ENCODE measurements at regions not wholly inside any gene's neighbourhood (a gene's known extent, or its start where the extent isn't known, plus 50 kb on each side); places are given as distances from the start of the nearest gene placed in this dataset.

GRCh38 chr4:10172278-10172921 lies 55.8 kb upstream of the WDR1 start:
- Histone ChIP-seq H3K4me1 (ENCODE audit: insufficient read depth, low read length) (no peaks in the 10 kb centered on the region), H3K27ac (ENCODE audit: extremely low read length, insufficient read depth, low read length) (no peak overlapping the region), H3K79me2 (ENCODE audit: insufficient read depth, low read length) (no peaks in the 10 kb centered on the region), H3K4me2 (ENCODE audit: low read depth, low read length) (no peak overlapping the region), H3K27me3 (ENCODE audit: control insufficient read depth in 1 of 2, insufficient read depth in 2 of 2, low read length in 2 of 2) (peaks cover 0 to 1% of the 10 kb centered on the region in 2 experiments; a peak in 1 of 5 replicates), H2AFZ (ENCODE audit: low read length) (no peak overlapping the region), H3K9ac (ENCODE audit: insufficient read depth, low read depth, low read length) (no peak overlapping the region), H4K20me1 (ENCODE audit: insufficient read depth, low read length) (no peaks in the 10 kb centered on the region), H3K9me3 (ENCODE audit: low read length) (no peaks in the 10 kb centered on the region), H3K4me3 (replicated peaks in 1 of 3; ENCODE audit: insufficient read depth in 1 of 3, low read depth in 2 of 3, low read length in 3 of 3) (no peak overlapping the region), H3K36me3 (replicated peaks in 1 of 2; ENCODE audit: control insufficient read depth in 1 of 2, insufficient read depth in 2 of 2, low read length in 2 of 2) (no peaks in the 10 kb centered on the region)
- CTCF ChIA-PET (ENCODE audit: low intra/inter-chr PET ratio, low total read pairs) = no interaction called here
- WGBS (ENCODE audit: low lambda C conversion rate) = 38% methylated on average over 9 of the region's 12 CpGs
- POLR2A ChIA-PET = no interaction called here
- ATAC-seq (no peak), DNase-seq (ENCODE audit: low spot score) (no peak), FAIRE-seq (no peak)
- intact Hi-C loops (cut with micrococcal nuclease; ENCODE audit: unreplicated experiment) = no loop called here
- in situ Hi-C loops (cut with HindIII; ENCODE audit: extremely low pct_ligation_motif_present, low pct_unique_long_range_greater_than_20kb) = loop anchor here (25.0 kb wide), 1 partner anchor 1240 kb away; no protein-coding TSS in a partner anchor
- BruUV-seq (replicated peaks) = no TSS peak
- TF ChIP-seq ARID2 (CRISPR knock-in tag; IDR thresholded peaks at IDR 0.05; ENCODE audit: borderline replicate concordance) (no peak), ATF7-NPFF (CRISPR knock-in tag; IDR thresholded peaks at IDR 0.05; ENCODE audit: low read depth) (no peak), GATAD2A (CRISPR knock-in tag; IDR thresholded peaks at IDR 0.05) (no peak), REL (CRISPR knock-in tag; conservative IDR thresholded peaks at IDR 0.05) (no peak), SUZ12 (IDR thresholded peaks at IDR 0.05; ENCODE audit: low read depth, low read length) (no peak), ZNF879 (CRISPR knock-in tag; IDR thresholded peaks at IDR 0.05) (no peak), SCMH1 (CRISPR knock-in tag; IDR thresholded peaks at IDR 0.05; ENCODE audit: borderline replicate concordance) (no peak), ZNF7 (CRISPR knock-in tag; IDR thresholded peaks at IDR 0.05) (no peak), HIVEP1 (CRISPR knock-in tag; IDR thresholded peaks at IDR 0.05) (no peak), ZBTB46 (CRISPR knock-in tag; IDR thresholded peaks at IDR 0.05; ENCODE audit: borderline replicate concordance) (no peak), ZNF407 (CRISPR knock-in tag; IDR thresholded peaks at IDR 0.05; ENCODE audit: not compliant biosample characterization) (no peak), PPARG (CRISPR knock-in tag; conservative IDR thresholded peaks at IDR 0.05) (no peak), TAF15 (IDR thresholded peaks at IDR 0.05; ENCODE audit: low read depth, low read length, poor library complexity, severe bottlenecking) (no peak), ZNF343 (CRISPR knock-in tag; IDR thresholded peaks at IDR 0.05) (no peak), ATF1 (CRISPR knock-in tag; IDR thresholded peaks at IDR 0.05) (no peak), MXD1 (CRISPR knock-in tag; IDR thresholded peaks at IDR 0.05) (no peak)
